Colonic mucosa (tissue), 4 donors: ENCODE measurements at regions not wholly inside any gene's neighbourhood (a gene's known extent, or its start where the extent isn't known, plus 50 kb on each side); places are given as distances from the start of the nearest gene placed in this dataset.

ENCODE experiments used
- DNase-seq: peaks from one replicate; pipeline ENCODE4 v3.0.0-alpha.2; 2020
- H3K27ac ChIP-seq: fragments of 200-600 bp; one replicate; pipeline ENCODE4 v1.8.0; 2021
- H3K27me3 ChIP-seq: fragments of 200-600 bp; one replicate; pipeline ENCODE4 v1.8.0; 2021
- H3K36me3 ChIP-seq: fragments of 200-600 bp; one replicate; pipeline ENCODE4 v1.8.0; 2021
- H3K4me1 ChIP-seq: fragments of 200-600 bp; one replicate; pipeline ENCODE4 v1.8.0; 2021; ENCODE audit warnings: mild to moderate bottlenecking
- H3K4me3 ChIP-seq: fragments of 200-600 bp; one replicate; pipeline ENCODE4 v1.8.0; 2021
- H3K9ac ChIP-seq, 2 donors: one replicate each; pipeline ENCODE4 v1.7.0; 2013; ENCODE audit warnings: control low read depth in 2 of 2, low read depth in 2 of 2, low read length in 2 of 2
- H3K9me3 ChIP-seq: fragments of 200-600 bp; one replicate; pipeline ENCODE4 v1.8.0; 2021
- CTCF ChIP-seq: fragments of 200-600 bp; IDR thresholded peaks from one replicate; pipeline ENCODE4 v1.8.0; 2022; ENCODE audit warnings: antibody characterized with exemption, mild to moderate bottlenecking
- intact Hi-C: fragments of 100-400 bp; cut with DNase I; formaldehyde crosslinking; loops from one replicate; pipeline ENCODE4 v1.14.1; 2022
- donor health status: healthy.
- donor health status: DM: no; HTN: no; CAD: no.
- donor health status: DM: no; HTN: no; CAD: no.

GRCh38 chr15:36389107-36389506, 190.3 kb upstream of the CDIN1 start:
- TF ChIP-seq CTCF = no peak

GRCh38 chr15:36390491-36390890, 188.9 kb upstream of the CDIN1 start:
- H3K9ac ChIP-seq = no peak overlapping the region
- intact Hi-C loops = no loop called here
- DNase-seq = no peak
- H3K4me1 ChIP-seq = no peaks in the 10 kb centered on the region
- H3K36me3 ChIP-seq = no peaks in the 10 kb centered on the region
- no peaks in the 10 kb centered on the region for H3K9me3 ChIP-seq
- no peak overlapping the region for H3K27ac ChIP-seq
- H3K27me3 ChIP-seq = no peaks in the 10 kb centered on the region
- no peak overlapping the region for H3K4me3 ChIP-seq
- no peak for TF ChIP-seq CTCF

More at GRCh38 chr15:36389107-36389506, 190.3 kb upstream of the CDIN1 start:
- Histone ChIP-seq H3K36me3 (no peaks in the 10 kb centered on the region), H3K9ac (no peak overlapping the region), H3K4me3 (no peak overlapping the region), H3K27ac (no peak overlapping the region), H3K4me1 (no peaks in the 10 kb centered on the region), H3K9me3 (no peaks in the 10 kb centered on the region), H3K27me3 (no peaks in the 10 kb centered on the region)
- intact Hi-C loops = no loop called here
- DNase-seq = no peak

- H3K36me3 ChIP-seq = no peaks in the 10 kb centered on the region
- H3K4me1 ChIP-seq = no peaks in the 10 kb centered on the region
- no peaks in the 10 kb centered on the region for H3K9me3 ChIP-seq
- TF ChIP-seq CTCF = no peak
- no peak for DNase-seq
- H3K27me3 ChIP-seq = no peaks in the 10 kb centered on the region
- H3K4me3 ChIP-seq = no peak overlapping the region
- intact Hi-C loops = no loop called here
- no peak overlapping the region for H3K9ac ChIP-seq
- no peak overlapping the region for H3K27ac ChIP-seq
Observed at GRCh38 chr15:36392676-36393266, 186.7 kb upstream of the CDIN1 start.

GRCh38 chr15:36398212-36398611, 181.2 kb upstream of the CDIN1 start:
- Histone ChIP-seq H3K27me3 (no peaks in the 10 kb centered on the region), H3K36me3 (no peaks in the 10 kb centered on the region), H3K4me3 (no peak overlapping the region), H3K9ac (no peak overlapping the region), H3K27ac (no peak overlapping the region), H3K4me1 (no peaks in the 10 kb centered on the region), H3K9me3 (no peaks in the 10 kb centered on the region)
- intact Hi-C loops = no loop called here
- no peak for DNase-seq
- TF ChIP-seq CTCF = no peak

GRCh38 chr15:36399276-36399675, 180.2 kb upstream of the CDIN1 start:
- TF ChIP-seq CTCF = no peak
- no peaks in the 10 kb centered on the region for H3K36me3 ChIP-seq
- DNase-seq = no peak
- intact Hi-C loops = no loop called here
- no peaks in the 10 kb centered on the region for H3K9me3 ChIP-seq
- H3K27me3 ChIP-seq = no peaks in the 10 kb centered on the region
- H3K27ac ChIP-seq = no peak overlapping the region
- no peak overlapping the region for H3K9ac ChIP-seq
- no peaks in the 10 kb centered on the region for H3K4me1 ChIP-seq
- H3K4me3 ChIP-seq = no peak overlapping the region
